Erythroblast (primary cell): ENCODE measurements at regions not wholly inside any gene's neighbourhood (a gene's known extent, or its start where the extent isn't known, plus 50 kb on each side); places are given as distances from the start of the nearest gene placed in this dataset.

Experiments
- GATA1 ChIP-seq: IDR thresholded peaks from 2 replicates; pipeline ENCODE4 v1.6.1; 2011; ENCODE audit warnings: low read depth, mild to moderate bottlenecking, control low read depth, low read length, moderate library complexity
- POLR2A ChIP-seq: IDR thresholded peaks from 2 replicates; pipeline ENCODE4 v1.6.1; 2011; ENCODE audit warnings: mild to moderate bottlenecking, low read length

DNA sequence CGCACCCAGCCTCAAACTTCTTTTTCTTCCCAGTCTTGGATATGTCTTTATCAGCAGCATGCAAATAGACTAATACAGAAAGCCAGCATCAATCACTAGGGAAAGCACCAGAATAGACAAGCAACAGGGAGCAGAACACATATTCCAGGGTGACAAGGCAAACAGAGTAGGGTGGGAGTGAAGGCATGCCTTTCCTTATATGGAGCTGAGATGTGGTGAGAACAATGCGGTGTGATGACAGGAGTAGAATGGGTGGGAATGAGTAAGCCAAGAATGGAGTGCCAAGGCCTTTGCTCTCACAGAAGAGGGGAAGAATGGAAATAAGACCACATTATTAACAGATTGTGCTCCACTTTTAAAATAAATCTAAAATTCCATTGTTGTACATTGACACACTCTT lies 115.6 kb downstream of the CETN3 start:
- TF ChIP-seq POLR2A (no peak), GATA1 (no peak)
